ENCODE measurements at regions not wholly inside any gene's neighbourhood (a gene's known extent, or its start where the extent isn't known, plus 50 kb on each side); places are given as distances from the start of the nearest gene placed in this dataset.

DNA sequence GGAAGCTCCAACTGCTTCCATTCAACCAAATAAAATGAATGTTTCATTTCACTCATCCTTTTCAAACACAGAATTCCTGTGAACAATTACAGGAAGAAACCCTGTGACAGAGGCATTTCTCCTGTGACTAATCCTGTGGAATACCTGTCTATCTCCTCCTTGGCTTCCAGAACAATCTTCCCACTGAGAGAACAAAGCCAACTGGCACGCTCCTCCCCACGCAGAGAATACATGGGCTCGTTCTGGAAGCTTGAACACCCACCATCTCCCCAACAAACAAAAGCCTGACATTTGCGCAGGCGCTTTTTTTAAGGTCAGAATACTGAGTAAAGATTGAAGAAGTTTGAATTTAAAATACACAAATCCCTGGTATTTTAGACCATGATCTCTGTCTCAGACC is 104.7 kb upstream of the SLC66A3 start:
- DNase-seq: no peak

DNA sequence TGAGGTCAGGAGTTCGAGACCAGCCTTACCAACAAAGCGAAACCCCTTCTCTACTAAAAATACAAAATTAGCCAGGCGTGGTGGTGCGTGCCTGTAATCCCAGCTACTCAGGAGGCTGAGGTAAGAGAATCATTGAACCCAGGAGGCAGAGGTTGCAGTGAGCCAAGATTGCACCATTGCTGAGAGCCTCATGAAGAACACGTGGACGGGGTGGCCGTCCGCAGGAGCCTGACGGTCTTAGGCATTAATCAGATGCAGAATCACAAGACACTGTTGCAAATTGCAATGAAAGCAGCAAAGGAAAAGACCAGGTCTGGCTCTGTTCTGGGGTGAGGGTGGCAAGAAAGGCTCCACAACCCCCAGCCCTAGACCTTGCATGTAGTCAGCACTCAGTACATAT is 104.0 kb upstream of the SLC66A3 start:
- no peak for DNase-seq

DNA sequence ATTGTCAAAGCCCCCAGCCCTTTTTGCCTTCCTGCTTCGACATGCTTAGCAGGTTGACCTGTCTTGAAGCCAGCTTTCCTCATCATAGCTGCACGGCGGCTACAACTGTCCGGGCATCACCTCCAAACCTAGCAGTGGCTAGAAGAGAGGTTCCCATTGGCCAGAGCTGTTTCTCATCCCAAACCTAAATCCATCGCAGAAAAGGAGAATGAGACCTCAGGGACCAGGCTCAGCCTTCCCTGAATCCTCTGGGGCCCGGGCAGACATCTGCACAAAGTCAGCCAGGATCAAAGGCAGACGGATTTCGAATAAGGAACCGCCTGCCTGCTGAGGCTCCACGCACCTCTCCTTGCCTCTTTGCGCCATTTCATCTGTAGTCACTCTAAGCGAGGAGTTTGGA is 101.7 kb upstream of the SLC66A3 start:
- DNase-seq: no peak

DNA sequence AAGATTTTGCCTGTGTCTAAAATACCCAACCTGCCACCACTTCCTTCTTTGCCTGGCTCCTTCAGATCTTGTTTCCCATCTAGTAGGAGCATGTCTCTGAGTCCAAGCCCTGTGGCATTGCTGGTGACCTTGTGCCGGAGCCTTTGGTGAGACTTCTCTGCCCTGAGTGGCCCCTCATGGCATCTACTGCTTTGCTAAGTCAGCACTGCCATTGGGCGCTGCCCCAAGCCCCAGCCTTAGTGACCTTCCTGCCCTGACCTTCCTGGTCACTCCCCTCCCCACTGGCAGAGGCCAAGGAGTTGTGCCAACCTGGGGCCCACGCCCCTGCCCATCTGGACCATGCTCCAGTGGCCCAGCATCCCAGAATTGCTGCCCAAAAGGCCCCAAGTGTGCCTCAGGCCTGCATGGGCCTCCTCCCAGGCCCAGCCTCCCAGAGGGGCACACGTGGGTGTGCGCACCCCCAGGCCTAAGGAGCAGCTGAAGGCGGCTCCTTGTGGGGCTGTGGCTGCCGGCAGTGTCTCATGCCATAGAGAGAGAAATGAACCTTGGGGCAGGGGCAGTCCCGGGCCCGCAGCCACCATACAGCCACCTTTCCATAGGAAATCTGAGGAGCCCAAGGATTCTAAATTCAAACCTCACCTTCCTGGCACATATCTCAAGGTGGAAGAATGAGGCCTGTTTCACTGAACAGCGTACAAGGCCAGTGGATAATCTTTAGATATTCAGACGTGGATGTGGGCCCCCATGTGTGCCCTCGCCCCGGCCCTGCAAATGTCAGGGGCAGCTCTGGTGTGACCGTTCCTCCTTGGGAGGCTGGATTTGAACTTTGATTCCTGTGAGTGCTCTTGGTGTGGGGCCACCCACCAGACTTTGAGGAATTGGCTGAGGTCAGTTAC is 100.2 kb upstream of the SLC66A3 start:
- DNase-seq: no peak

DNA sequence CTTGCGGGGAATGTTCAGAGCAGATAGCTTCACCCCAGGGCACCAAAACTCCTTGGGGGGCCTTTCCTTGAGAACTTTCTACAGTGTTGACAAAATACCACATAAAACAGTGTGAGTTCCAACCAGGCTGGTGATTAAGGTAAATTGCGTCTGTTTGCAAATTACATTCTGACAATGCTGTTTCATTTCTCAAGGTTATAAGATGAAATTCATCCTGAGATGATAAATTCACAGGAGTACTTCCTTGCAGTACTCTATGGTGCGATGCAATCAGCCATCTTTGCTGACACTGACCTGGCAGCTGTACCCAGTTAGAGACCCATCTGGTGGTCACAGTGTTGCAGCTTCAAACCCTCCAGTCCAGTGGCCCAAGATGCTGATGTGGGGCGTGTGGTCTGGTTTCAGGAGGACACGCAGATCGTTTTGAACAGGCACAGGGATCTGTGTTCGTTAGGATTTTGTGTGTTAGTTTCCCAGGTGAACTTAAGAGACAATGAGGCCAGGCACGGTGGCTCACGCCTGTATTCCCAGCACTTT is 99.5 kb upstream of the SLC66A3 start:
- DNase-seq: no peak

DNA sequence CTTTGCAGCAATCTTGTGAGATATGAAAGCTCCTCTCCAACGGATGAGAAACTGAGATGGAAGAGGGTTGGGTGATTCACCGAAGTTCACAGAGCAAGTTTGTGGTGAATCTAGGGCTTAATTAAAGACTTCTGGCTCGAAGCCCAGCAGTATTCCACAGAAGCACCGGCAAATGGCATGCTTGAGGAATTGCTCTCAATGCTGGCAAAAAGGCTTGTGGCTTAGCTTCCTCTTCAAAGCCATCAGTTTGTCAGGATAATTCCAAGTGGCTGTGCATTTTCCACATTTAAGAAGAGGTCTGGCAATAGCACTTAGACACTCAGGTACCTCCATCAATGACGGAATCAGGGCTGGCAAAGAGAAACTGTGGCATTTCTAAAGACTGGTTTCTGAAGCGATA is 98.7 kb upstream of the SLC66A3 start:
- no peak for DNase-seq

DNA sequence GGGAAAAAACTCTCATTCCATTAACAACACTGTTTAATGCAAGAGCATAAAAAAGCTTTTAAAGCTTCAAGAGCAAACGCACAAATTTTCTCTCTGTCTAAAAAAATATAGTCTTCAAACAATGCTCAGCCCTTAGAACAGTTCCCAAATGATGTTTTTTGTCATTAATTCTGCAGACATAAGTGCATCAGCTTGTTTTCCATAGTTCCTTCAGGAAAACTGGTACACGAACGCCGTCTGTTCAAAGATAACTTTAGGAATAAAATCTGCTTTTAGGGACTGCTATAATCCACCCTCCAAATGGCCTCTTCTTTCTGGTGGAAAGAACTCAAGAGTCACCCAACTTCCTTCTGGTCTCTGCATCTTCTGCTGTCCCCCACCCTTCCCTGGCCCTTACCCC is 98.2 kb upstream of the SLC66A3 start:
- no peak for DNase-seq

DNA sequence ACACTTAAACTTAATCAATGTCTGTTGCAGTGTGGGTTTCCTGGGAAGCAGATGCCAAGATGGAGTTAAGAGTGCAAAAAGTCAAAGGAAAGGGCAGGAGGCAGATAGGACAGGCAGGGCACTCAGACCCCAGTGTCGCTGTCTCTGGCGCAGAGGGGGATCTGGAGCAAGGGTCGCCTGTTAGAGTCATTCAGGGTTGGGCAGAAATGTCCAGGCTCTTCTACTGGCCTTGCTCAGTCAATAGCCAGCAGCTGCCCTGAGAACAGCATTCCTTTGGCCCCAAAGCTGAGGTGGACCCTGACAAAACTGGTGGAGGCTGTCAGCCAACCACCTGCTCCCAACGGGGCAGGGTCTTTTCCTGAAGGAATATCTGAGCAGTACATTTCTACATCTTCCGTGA is 97.1 kb upstream of the SLC66A3 start:
- no peak for DNase-seq

DNA sequence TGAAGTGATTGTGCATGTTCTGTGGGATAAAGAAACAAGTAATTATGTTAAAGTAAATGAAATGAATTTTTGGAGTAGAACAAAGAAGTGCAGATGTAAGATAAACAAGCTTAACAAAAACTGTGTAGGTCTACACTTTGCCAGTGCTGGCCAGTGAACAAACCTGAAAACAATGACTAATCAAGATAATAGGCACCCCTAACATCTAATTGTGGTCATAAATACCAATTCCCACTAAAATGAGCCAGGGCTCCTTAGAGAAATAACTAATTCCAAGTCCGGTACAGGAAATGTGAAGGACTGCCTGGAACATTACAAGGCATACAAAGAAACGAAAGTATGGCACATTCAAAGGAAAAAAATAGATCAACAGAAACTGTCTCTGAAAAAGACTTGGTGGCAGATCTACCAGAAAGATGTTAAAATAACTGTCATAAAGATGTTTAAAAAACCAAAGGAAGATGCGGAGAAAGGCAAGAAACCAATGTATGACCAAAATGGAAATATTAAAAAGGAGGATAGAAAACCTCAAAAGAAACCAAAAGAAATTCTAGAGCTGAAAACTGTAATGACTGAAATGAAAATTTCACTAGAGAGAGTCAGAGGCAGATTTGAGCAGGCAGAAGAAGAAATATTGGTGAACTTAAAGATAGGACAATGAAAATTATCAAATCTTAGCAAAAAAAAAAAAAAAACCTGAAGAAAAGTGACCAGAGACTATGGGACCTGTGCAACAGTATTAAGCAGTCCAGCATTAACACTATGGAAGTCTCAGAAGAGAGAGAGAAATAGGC is 94.7 kb upstream of the SLC66A3 start:
- DNase-seq: no peak

DNA sequence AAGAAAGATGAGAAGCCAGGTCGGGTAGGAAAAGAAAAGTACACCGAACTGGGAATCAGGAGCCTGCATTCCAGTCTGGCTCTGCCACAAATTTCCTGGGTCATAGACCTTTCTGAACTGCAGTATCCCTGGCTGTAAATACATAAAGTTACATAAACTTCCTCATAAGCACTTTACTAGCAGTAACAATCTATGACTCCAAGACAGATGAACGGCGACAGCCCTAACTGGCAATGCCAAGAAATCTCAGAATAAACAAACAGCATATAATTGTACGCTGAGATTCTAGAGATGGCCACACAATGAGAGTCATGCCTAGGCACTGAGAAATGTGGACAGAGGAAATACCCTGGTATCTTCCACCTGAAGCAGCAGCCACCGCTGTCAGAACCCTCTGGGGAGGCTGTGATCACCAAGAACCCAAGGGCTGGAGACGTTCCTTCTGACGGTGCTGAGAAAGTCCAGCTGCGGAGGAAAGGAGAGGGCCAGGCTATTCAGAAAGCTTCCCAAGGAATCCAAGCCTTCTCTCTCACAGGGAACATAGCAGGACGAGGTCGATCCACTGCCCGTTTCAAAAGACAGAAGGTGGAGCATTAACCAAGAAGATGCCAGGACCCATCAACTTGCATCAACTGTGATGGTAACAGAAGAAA is 89.3 kb upstream of the SLC66A3 start:
- no peak for DNase-seq

DNA sequence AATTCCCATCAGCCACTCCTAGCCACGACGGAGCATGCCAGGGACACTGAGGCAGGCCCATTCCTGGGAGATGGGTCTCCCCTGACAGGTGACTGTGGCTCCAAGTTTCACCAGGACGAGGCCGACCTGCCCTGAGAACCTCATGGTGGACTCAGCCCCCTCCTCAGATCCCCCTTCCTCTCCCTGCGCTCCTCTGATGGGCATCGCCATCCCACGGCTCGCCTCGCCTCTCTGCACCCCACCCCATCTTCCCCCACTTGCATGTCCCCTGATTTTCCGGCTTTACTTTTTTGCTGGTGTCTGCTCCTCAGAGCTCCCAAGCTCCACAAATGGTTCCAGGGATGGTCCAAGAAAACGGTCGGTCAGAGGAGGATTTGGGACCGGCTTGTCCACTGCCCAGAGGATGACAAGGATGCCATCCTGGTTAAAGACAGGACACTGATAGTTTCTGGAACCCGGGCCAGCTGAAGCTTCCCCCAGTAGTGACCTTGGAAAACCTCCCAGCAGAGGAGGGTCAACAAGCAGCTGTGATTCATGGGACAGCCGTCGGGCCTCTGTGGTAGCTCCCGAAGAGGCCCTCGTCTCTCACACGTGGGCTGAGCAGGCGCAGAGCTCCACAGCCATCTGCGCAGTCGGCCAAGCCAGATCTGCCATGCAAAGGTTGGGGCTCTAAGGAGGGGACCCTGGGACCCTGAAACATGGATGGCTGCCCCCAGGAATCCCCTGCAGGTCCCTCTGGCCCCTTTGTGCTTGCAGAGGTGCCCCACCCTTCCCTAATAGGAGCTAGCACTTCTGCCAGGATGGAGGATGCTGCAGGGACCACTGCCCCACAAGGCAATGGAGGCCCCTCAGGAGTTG is 87.8 kb upstream of the SLC66A3 start:
- DNase-seq: no peak

DNA sequence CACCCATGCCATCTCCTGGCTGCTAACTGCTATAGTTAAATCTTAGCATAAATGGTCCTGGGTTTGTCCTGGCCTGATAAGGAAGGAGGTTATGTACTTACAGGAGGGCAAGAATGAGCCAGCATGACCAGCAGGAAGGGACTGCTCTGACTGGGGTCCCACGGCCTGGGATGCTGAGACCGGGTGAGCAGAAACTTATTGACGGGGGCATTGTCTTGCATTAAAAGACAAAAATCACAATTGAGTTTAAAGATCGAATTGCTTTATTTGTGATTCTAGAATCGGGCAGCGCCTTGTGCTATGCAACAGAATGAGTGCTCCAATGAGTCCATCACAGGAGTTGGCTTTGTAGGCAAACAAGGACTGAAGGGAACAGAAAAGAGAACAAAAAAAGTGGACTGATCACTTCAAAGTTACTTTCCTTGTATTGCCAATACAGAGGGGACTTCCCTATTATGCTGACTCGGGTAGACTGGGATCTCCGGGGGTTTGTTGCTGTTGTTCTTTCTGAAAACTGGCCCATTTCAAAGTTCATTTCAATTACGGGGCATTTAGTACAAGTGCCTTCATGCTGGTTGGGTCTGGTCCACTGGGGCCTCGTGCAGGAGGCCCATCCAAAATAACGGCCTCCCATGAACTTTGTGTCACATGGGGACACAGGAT is 87.1 kb upstream of the SLC66A3 start:
- DNase-seq: no peak

DNA sequence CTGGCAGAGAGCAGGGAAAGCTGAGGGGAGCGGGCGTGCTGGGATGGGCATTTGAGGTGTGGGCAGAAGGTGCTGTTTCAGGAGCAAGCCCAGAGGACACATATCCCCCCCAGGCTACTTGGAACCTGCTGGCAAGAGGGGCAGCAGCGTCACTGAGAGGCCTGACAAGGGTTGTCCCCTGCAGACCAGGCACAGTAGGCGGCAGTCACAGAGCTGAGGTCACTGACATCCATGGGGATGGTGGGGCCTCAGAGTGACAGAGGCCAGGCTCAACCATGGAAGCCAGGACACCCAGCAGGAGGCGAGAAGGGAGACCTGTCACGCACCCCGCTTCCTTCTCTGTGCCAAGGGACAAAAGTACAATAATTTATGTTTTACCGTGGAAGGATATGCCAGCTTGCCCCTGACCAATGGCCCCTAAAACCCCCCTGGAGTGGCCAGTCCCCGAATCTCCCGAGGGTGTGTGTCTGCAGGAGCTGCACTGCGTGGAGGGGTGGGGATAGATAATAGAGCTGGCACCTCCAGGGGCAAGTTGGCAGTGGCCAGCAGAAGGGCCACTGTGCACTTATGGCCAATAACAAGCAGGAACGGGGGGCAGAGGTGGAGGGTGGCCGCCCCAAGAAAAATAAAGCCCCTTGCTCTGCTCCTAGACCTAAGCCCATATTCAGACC is 86.3 kb upstream of the SLC66A3 start:
- no peak for DNase-seq

DNA sequence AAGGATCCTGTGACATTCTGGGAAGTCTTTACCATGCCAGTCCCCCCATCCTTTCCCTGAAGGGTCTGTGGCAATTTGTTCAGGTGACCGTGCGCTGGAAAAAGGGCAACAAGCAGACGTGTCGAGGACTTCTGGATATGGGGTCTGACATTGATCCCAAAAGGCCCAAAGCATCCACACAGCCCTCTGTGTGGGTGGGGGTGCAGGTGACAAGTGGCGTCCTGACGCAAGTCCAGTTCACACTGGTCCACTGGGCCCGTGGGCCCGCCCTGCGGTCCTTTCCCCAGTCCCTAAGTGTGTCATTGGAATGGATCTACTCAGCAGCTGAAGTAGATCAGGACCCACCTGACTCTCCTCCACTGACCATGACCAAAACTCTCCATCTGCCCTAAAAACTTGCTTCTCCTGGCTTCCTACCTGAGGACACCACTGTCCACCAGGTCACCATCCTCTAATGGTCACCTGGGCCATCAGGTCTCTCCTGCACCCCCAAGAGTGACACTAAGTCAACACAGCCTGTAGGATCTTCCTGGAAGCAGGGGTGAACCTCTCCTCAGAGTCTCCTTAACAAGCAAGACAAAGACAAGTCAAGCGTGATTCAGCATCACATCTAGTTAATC is 85.6 kb upstream of the SLC66A3 start:
- DNase-seq: no peak

DNA sequence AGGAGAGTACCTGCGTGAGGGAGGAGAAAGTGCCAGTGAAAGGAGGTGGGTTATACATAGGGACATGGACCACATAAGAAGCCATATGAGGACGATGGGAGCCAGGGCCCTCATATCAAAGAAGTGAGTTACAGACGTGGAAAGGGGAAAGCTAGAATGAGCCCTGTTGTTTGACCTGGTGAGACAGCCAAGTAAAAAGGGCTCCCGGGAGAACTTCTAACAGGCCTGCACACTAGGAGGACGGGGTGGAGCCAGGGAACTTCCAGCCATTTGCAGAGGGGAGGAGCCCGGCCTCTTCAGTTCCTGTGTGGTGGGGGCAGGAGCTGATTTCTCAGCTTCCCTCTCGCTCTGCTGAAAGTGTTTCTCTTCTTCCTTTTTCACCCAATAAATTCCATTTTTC is 84.1 kb upstream of the SLC66A3 start:
- no peak for DNase-seq

DNA sequence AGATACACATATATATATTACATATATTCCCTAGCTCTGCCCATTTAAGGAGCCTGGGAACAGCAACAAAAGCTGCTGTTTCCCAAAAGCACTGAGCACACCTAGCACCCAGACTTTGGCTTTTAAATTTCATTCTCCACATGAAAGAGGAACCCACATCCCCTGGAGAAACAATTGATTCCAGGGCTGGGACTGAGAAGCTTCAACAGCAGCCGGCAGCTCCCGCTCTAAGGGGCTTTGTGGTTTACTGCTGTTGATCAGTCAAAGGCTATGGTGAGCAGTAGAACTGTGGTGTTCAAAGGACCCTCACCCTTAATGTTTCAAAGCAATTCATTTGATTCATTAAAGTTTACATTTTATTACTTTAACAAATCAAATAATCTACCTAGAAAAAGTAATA is 83.3 kb upstream of the SLC66A3 start:
- DNase-seq: no peak

DNA sequence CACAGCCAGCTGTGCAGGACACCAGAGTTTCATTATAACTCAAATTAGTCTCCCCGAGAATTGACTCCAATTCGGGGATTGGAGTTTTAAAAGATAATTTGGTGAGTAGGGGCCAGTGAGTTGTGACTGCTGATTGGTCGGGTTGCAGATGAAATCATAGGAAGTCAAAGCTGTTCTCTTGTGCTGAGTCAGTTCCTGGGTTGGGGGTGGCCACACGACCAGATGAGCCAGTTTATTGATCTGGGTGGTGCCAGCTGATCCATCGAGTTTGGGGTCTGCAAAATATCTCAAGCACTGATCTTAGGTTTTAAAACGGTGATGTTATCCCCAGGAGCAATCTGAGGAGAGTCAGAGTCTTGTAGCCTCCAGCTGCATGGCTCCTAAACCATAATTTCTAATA is 82.7 kb upstream of the SLC66A3 start:
- no peak for DNase-seq

DNA sequence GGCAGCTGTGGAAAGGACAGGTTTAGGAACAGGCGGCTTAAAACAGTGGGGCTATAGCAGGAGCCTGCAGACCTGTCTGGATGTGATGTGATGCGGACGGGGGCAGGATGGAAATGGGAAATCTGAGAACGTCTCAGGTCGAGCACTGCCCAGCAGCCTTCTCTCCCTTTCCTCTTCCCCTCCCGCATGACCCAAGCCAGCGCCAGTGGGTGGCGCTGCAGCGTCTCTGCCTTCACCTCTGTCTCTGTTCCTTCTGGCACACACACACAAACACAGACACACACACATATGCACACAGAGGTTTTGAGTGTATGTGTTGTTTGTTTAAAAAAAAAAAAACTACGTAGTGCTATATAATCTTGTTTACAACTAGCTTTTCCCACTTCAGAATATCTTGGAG is 82.0 kb upstream of the SLC66A3 start:
- DNase-seq: no peak

DNA sequence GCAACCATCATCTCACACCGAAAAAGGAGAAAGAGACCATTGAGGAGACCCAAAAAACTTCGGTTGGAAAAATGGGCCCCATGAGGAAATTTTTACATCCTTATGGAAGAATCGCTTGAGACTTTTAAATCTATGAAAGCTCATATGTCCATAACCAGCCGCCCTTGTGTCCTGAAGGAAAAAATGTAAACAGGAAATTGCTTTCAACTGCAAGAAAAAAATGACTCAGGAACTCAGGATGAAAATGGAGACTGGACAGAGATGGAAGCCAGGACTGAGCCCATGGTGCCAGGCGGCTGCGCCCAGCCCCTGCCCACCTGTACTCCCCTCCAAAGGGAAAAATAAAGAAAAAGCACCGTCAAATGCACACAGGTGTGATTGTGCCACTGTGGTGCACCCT is 81.5 kb upstream of the SLC66A3 start:
- DNase-seq: no peak

DNA sequence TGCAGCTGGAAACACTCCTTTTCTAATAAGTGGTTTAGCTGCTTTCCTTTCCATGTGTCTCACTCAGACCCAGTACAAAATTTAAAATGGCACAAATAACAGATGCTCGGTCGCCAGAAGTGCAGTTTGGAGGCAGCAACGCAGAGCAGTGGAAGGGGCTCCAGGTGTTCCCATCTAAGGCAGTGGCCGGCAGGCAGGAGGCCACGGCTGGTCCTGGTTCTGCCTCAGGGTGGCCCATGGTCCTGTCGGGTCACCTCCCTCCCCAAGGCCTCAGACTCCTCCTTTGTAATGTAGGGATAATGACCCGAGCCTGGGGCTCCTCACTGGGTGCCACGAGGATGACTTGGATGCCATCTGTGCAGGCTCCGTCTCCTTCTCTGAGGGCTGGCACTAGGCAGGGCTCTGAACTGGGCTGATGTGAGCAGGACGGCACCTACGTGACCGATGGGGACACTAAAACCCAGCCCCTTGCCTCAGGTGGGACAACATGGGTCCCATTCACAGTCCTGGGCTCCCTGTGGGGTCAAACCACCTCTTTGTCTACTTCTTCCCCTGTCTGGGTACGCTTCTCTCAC is 80.9 kb upstream of the SLC66A3 start:
- DNase-seq: no peak

DNA sequence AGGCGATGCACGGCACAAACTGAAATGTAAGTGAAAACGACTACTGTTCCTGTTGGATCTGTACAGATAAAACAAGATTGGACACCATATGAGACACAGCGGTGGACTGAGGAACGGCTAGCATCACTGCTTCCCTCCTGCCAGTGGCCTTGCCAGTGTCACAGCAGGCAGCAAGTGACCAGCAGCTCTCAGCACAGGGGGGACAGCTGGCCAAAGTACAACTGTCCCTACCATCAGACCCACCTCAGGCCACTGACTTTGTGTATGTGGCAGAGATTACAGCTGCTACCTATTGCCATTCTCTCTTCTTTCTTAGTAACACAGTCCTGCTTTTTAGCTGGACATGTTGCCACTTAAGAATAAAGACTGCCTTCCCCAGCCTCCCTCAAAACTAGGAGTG is 80.0 kb upstream of the SLC66A3 start:
- no peak for DNase-seq
